ENCODE measurements at regions not wholly inside any gene's neighbourhood (a gene's known extent, or its start where the extent isn't known, plus 50 kb on each side); places are given as distances from the start of the nearest gene placed in this dataset.

DNA sequence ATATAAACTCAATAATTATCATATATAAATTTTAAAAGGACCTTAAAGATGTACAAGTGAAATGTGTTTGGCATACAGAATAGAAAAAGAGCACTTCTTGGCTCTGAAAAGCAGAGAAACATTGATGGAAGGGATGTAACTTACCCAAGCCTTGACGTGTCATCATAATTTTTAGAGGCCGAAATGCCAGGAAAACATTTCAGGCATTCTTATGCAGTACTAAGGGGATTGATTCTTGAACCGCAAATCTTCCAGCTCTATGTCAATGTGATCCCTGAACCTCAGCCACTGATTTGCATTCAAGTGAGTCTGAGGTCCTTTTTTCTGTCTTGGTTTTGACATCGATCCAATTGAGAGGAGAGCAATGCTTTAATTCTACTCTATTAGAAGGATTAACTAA is 97.8 kb downstream of the CLDN1 start:
- TF ChIP-seq, protein P1, sequence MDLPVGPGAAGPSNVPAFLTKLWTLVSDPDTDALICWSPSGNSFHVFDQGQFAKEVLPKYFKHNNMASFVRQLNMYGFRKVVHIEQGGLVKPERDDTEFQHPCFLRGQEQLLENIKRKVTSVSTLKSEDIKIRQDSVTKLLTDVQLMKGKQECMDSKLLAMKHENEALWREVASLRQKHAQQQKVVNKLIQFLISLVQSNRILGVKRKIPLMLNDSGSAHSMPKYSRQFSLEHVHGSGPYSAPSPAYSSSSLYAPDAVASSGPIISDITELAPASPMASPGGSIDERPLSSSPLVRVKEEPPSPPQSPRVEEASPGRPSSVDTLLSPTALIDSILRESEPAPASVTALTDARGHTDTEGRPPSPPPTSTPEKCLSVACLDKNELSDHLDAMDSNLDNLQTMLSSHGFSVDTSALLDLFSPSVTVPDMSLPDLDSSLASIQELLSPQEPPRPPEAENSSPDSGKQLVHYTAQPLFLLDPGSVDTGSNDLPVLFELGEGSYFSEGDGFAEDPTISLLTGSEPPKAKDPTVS (IDR thresholded peaks at IDR 0.05; ENCODE audit: low read depth, low read length): no peak
- TF ChIP-seq TBL1XR1 (IDR thresholded peaks at IDR 0.05; ENCODE audit: low read depth, low read length) (no peak), EZH2 (IDR thresholded peaks at IDR 0.05; ENCODE audit: borderline replicate concordance, control insufficient read depth, low read depth, low read length) (no peak), RAD21 (IDR thresholded peaks at IDR 0.05; ENCODE audit: insufficient read depth, low read depth, low read length) (no peak)
- TF ChIP-seq, protein P2, sequence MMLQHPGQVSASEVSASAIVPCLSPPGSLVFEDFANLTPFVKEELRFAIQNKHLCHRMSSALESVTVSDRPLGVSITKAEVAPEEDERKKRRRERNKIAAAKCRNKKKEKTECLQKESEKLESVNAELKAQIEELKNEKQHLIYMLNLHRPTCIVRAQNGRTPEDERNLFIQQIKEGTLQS (IDR thresholded peaks at IDR 0.05; ENCODE audit: borderline replicate concordance, extremely low read depth, low read depth, low read length): no peak
- TF ChIP-seq, protein P3, sequence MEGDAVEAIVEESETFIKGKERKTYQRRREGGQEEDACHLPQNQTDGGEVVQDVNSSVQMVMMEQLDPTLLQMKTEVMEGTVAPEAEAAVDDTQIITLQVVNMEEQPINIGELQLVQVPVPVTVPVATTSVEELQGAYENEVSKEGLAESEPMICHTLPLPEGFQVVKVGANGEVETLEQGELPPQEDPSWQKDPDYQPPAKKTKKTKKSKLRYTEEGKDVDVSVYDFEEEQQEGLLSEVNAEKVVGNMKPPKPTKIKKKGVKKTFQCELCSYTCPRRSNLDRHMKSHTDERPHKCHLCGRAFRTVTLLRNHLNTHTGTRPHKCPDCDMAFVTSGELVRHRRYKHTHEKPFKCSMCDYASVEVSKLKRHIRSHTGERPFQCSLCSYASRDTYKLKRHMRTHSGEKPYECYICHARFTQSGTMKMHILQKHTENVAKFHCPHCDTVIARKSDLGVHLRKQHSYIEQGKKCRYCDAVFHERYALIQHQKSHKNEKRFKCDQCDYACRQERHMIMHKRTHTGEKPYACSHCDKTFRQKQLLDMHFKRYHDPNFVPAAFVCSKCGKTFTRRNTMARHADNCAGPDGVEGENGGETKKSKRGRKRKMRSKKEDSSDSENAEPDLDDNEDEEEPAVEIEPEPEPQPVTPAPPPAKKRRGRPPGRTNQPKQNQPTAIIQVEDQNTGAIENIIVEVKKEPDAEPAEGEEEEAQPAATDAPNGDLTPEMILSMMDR (IDR thresholded peaks at IDR 0.05 in 2 of 3, conservative IDR thresholded peaks at IDR 0.05 in 1 of 3; ENCODE audit: control insufficient read depth in 2 of 3, extremely low read depth in 1 of 3, insufficient read depth in 1 of 3, low read depth in 3 of 3, low read length in 3 of 3): no peak

All from GM12878 (cell line).